AG09319 (cell line): ENCODE measurements at regions not wholly inside any gene's neighbourhood (a gene's known extent, or its start where the extent isn't known, plus 50 kb on each side); places are given as distances from the start of the nearest gene placed in this dataset.

ENCODE experiments used
- DNase-seq: peaks from one replicate; pipeline ENCODE4 v3.0.0-alpha.2; 2010; ENCODE audit warnings: low read depth; ENCODE audit errors: extremely low read depth
- CTCF ChIP-seq: IDR thresholded peaks from 2 replicates; pipeline ENCODE4 v1.5.1; 2011; ENCODE audit warnings: low read depth, mild to moderate bottlenecking, inconsistent platforms, low read length, moderate library complexity

GRCh38 chr10:62715383-62715782 is 89.1 kb upstream of the ADO start:
- no peak for DNase-seq
- TF ChIP-seq CTCF: no peak

- no peak for DNase-seq
- no peak for TF ChIP-seq CTCF
Observed at GRCh38 chr10:62718585-62718984, 85.9 kb upstream of the ADO start.

- no peak for DNase-seq
Observed at GRCh38 chr10:62719061-62719460, 85.5 kb upstream of the ADO start.

GRCh38 chr10:62721687-62722086 is 82.8 kb upstream of the ADO start:
- no peak for TF ChIP-seq CTCF
- DNase-seq: no peak

More at GRCh38 chr10:62719061-62719460, 85.5 kb upstream of the ADO start:
- TF ChIP-seq CTCF: no peak

- no peak for TF ChIP-seq CTCF
- DNase-seq: no peak
Observed at GRCh38 chr10:62723375-62723774, 81.1 kb upstream of the ADO start.

- TF ChIP-seq CTCF: no peak
- DNase-seq: no peak
Observed at GRCh38 chr10:62724465-62724864, 80.1 kb upstream of the ADO start.

GRCh38 chr10:62726142-62726541 is 78.4 kb upstream of the ADO start:
- TF ChIP-seq CTCF: no peak
- no peak for DNase-seq

- no peak for TF ChIP-seq CTCF
- DNase-seq: no peak
Observed at GRCh38 chr10:62726638-62727037, 77.9 kb upstream of the ADO start.
